ENCODE measurements at regions not wholly inside any gene's neighbourhood (a gene's known extent, or its start where the extent isn't known, plus 50 kb on each side); places are given as distances from the start of the nearest gene placed in this dataset.

DNA sequence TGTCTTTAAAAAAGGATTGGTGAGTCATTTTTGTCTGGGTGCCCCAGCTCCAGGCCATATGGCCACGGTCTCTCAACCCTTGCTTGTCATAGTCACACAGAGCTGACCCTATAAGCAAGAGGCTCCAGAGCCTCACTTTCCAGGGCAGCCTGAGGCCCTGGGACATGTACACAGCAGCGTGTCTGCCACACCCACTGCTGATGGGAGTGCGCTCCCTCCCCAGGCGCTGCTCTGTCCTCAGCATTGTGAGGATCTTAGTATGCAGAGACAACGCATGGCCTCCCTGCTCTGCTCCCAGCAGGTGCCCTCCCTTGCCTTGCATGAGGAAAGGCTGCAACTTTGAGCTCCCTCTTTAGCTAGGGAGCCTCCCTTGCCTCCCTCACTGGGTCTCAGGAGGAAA lies 80.8 kb upstream of the CRHR1 start:
- no peak for TF ChIP-seq EZH2 (IDR thresholded peaks at IDR 0.05; ENCODE audit: low read length, unreplicated experiment)
- TF ChIP-seq, protein P1, sequence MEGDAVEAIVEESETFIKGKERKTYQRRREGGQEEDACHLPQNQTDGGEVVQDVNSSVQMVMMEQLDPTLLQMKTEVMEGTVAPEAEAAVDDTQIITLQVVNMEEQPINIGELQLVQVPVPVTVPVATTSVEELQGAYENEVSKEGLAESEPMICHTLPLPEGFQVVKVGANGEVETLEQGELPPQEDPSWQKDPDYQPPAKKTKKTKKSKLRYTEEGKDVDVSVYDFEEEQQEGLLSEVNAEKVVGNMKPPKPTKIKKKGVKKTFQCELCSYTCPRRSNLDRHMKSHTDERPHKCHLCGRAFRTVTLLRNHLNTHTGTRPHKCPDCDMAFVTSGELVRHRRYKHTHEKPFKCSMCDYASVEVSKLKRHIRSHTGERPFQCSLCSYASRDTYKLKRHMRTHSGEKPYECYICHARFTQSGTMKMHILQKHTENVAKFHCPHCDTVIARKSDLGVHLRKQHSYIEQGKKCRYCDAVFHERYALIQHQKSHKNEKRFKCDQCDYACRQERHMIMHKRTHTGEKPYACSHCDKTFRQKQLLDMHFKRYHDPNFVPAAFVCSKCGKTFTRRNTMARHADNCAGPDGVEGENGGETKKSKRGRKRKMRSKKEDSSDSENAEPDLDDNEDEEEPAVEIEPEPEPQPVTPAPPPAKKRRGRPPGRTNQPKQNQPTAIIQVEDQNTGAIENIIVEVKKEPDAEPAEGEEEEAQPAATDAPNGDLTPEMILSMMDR (conservative IDR thresholded peaks at IDR 0.05; ENCODE audit: low read depth, low read length), result no peak
- no peak for TF ChIP-seq EZH2phosphoT487 (IDR thresholded peaks at IDR 0.05; ENCODE audit: borderline replicate concordance, low read length)
- Histone ChIP-seq H3K27ac (ENCODE audit: low read length) (peak overlapping the region; percentile 16), H3K4me2 (ENCODE audit: low read length) (peak overlapping the region; percentile 55; the same call in 1 of the 2 replicates), H3K9me3 (ENCODE audit: low read length) (no peaks in the 10 kb centered on the region), H3K9ac (ENCODE audit: low read length) (no peak overlapping the region), H4K20me1 (ENCODE audit: low read length) (no peaks in the 10 kb centered on the region), H3K36me3 (ENCODE audit: low read depth, low read length) (no peaks in the 10 kb centered on the region), H3K4me1 (ENCODE audit: insufficient read depth, low read length) (peaks cover 37% of the 10 kb centered on the region), H3K27me3 (ENCODE audit: low read length) (peaks cover 18% of the 10 kb centered on the region), H3F3A (ENCODE audit: low read length, unreplicated experiment) (no peaks in the 10 kb centered on the region), H3K9me2 (replicated peaks; ENCODE audit: low read length) (no peaks in the 10 kb centered on the region), H3K79me2 (ENCODE audit: low read length) (no peaks in the 10 kb centered on the region), H3K4me3 (ENCODE audit: low read length) (no peak overlapping the region), H2AFZ (ENCODE audit: low read length) (no peak overlapping the region)
- no peak for ATAC-seq
- intact Hi-C loops (cut with micrococcal nuclease), result no loop called here
- BruUV-seq (replicated peaks), result no TSS peak
- peak; percentile 34 for DNase-seq
- CTCF ChIA-PET, result no interaction called here
- POLR2A ChIA-PET (ENCODE audit: unreplicated experiment), result no interaction called here

DNA sequence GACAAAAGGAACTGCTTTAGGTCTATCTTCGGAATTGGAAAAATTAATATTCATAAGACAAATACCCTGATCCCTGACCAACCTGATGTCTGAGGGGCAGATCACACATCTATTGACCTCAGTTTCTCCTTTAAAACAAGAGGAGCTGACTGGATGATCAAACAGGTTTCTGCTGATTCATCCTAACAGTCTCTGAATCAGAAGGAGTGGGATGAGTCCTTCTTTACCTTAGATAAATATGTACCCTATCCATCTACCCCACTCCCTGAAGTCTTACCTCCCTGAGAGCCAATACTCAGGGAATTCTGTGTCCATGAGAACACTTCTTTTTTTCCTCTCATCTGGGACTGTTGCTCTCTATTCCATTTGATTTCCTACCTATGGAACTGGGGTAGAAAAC lies 80.3 kb upstream of the CRHR1 start:
- no peak overlapping the region for H3K9ac ChIP-seq (ENCODE audit: low read length)
- H3K27me3 ChIP-seq (ENCODE audit: low read length), result peaks cover 13% of the 10 kb centered on the region
- peak overlapping the region; percentile 55 for H3K4me2 ChIP-seq (ENCODE audit: low read length)
- peaks cover 37% of the 10 kb centered on the region for H3K4me1 ChIP-seq (ENCODE audit: insufficient read depth, low read length)
- intact Hi-C loops (cut with micrococcal nuclease), result no loop called here
- ATAC-seq (no peak), DNase-seq (peak; percentile 66)
- no peak overlapping the region for H2AFZ ChIP-seq (ENCODE audit: low read length)
- TF ChIP-seq, protein P1 (conservative IDR thresholded peaks at IDR 0.05; ENCODE audit: low read depth, low read length), result no peak
- TF ChIP-seq EZH2phosphoT487 (IDR thresholded peaks at IDR 0.05; ENCODE audit: borderline replicate concordance, low read length) (no peak), EZH2 (IDR thresholded peaks at IDR 0.05; ENCODE audit: low read length, unreplicated experiment) (no peak)
- no TSS peak for BruUV-seq (replicated peaks)
- no peaks in the 10 kb centered on the region for H3K79me2 ChIP-seq (ENCODE audit: low read length)
- H3K9me3 ChIP-seq (ENCODE audit: low read length), result no peaks in the 10 kb centered on the region
- ChIA-PET CTCF (no interaction called here), POLR2A (ENCODE audit: unreplicated experiment) (no interaction called here)
- no peaks in the 10 kb centered on the region for H4K20me1 ChIP-seq (ENCODE audit: low read length)
- H3F3A ChIP-seq (ENCODE audit: low read length, unreplicated experiment), result no peaks in the 10 kb centered on the region
- no peak overlapping the region for H3K4me3 ChIP-seq (ENCODE audit: low read length)
- H3K36me3 ChIP-seq (ENCODE audit: low read depth, low read length), result no peaks in the 10 kb centered on the region
- H3K9me2 ChIP-seq (replicated peaks; ENCODE audit: low read length), result no peaks in the 10 kb centered on the region
- peak overlapping the region; percentile 77 for H3K27ac ChIP-seq (ENCODE audit: low read length)

DNA sequence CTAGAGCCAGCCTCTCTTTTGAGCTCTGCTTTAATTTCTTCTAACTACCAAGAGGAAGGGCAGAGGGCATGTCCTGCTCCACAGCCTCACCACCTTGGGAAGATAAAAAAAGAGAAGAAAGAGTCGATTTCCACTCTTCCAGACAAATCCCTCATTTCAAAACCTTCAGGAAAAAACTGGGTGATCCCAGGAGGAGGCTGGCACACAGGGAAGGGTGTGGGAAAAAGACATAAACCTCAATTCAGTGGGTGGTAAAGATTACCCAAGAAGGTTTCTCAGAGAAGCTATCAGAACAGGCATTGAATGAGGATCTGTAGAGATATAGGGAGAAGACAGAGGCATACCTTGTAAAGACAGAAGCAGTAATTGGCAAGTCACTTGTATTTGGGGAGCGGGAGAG lies 79.9 kb upstream of the CRHR1 start:
- H3K4me3 ChIP-seq (ENCODE audit: low read length), result no peak overlapping the region
- ChIA-PET POLR2A (ENCODE audit: unreplicated experiment) (no interaction called here), CTCF (no interaction called here)
- peaks cover 37% of the 10 kb centered on the region for H3K4me1 ChIP-seq (ENCODE audit: insufficient read depth, low read length)
- H3K27ac ChIP-seq (ENCODE audit: low read length), result peak overlapping the region; percentile 77
- H3K27me3 ChIP-seq (ENCODE audit: low read length), result peaks cover 13% of the 10 kb centered on the region
- H3K9ac ChIP-seq (ENCODE audit: low read length), result no peak overlapping the region
- TF ChIP-seq, protein P1 (conservative IDR thresholded peaks at IDR 0.05; ENCODE audit: low read depth, low read length), result no peak
- no peak for TF ChIP-seq EZH2 (IDR thresholded peaks at IDR 0.05; ENCODE audit: low read length, unreplicated experiment)
- peak overlapping the region; percentile 55 for H3K4me2 ChIP-seq (ENCODE audit: low read length)
- ATAC-seq (no peak), DNase-seq (no peak)
- no peaks in the 10 kb centered on the region for H3K9me2 ChIP-seq (replicated peaks; ENCODE audit: low read length)
- H4K20me1 ChIP-seq (ENCODE audit: low read length), result no peaks in the 10 kb centered on the region
- H3K36me3 ChIP-seq (ENCODE audit: low read depth, low read length), result no peaks in the 10 kb centered on the region
- H3K9me3 ChIP-seq (ENCODE audit: low read length), result no peaks in the 10 kb centered on the region
- no TSS peak for BruUV-seq (replicated peaks)
- no peak overlapping the region for H2AFZ ChIP-seq (ENCODE audit: low read length)
- H3K79me2 ChIP-seq (ENCODE audit: low read length), result no peaks in the 10 kb centered on the region
- intact Hi-C loops (cut with micrococcal nuclease), result no loop called here
- no peaks in the 10 kb centered on the region for H3F3A ChIP-seq (ENCODE audit: low read length, unreplicated experiment)
